OCI-LY7 (cell line): ENCODE measurements at regions not wholly inside any gene's neighbourhood (a gene's known extent, or its start where the extent isn't known, plus 50 kb on each side); places are given as distances from the start of the nearest gene placed in this dataset.

ENCODE experiments used
- BruUV-seq: library from RNA; stranded (reverse); fragments of 400-500 nt; replicated peaks from 2 replicates; lab custom pipeline; 2021; lab: Mats Ljungman, UMichigan
- CTCF ChIA-PET: fragments of 300-600 bp; sonication (Branson Sonifier 250); formaldehyde crosslinking; loops from one replicate; lab custom pipeline; 2022; ENCODE audit warnings: antibody characterized with exemption; ENCODE audit not compliant: unreplicated experiment; lab: Charles Lee
- POLR2A ChIA-PET: fragments of 300-600 bp; sonication (Branson Sonifier 250); formaldehyde crosslinking; loops from one replicate; lab custom pipeline; 2022; ENCODE audit warnings: antibody characterized with exemption; lab: Charles Lee
- DNase-seq: peaks from one replicate; pipeline ENCODE4 v3.0.0-alpha.2; 2015; ENCODE audit warnings: low spot score
- H2AFZ ChIP-seq: fragments of 200-600 bp; sonication (generic), shearing (Covaris generic); 2 replicates; pipeline ENCODE4 v1.6.1; 2014; ENCODE audit warnings: mild to moderate bottlenecking, antibody characterized with exemption, low read length, moderate library complexity
- H3K27ac ChIP-seq: fragments of 200-600 bp; sonication (generic); 2 replicates; pipeline ENCODE4 v1.5.1; 2014; ENCODE audit warnings: mixed run types, low read depth, mild to moderate bottlenecking, moderate library complexity, low read length, inconsistent platforms; ENCODE audit not compliant: poor library complexity, severe bottlenecking
- H3K36me3 ChIP-seq: fragments of 200-600 bp; sonication (generic); 2 replicates; pipeline ENCODE4 v1.6.1; 2014; ENCODE audit warnings: mild to moderate bottlenecking, antibody characterized with exemption, low read length, moderate library complexity, mixed read lengths; ENCODE audit not compliant: insufficient read depth
- H3K4me1 ChIP-seq: fragments of 200-600 bp; sonication (generic); 2 replicates; pipeline ENCODE4 v1.5.1; 2014; ENCODE audit warnings: mild to moderate bottlenecking, low read length; ENCODE audit not compliant: insufficient read depth, poor library complexity, severe bottlenecking
- H3K4me2 ChIP-seq: fragments of 200-600 bp; sonication (generic); 2 replicates; pipeline ENCODE4 v1.6.1; 2014; ENCODE audit warnings: mild to moderate bottlenecking, low read length
- H3K4me3 ChIP-seq: fragments of 200-600 bp; sonication (generic); 2 replicates; pipeline ENCODE4 v1.5.1; 2014; ENCODE audit warnings: mild to moderate bottlenecking, low read depth, low read length; ENCODE audit not compliant: poor library complexity, severe bottlenecking
- H3K79me2 ChIP-seq: fragments of 200-600 bp; sonication (generic); 2 replicates; pipeline ENCODE4 v1.6.1; 2016; ENCODE audit warnings: low read depth, mild to moderate bottlenecking, low read length, moderate library complexity, mixed read lengths; ENCODE audit not compliant: insufficient read depth
- H3K9me2 ChIP-seq: fragments of 200-600 bp; sonication (generic); 2 replicates; pipeline ENCODE4 v1.6.1; 2016; ENCODE audit warnings: mild to moderate bottlenecking, low read length, mixed read lengths; ENCODE audit not compliant: insufficient read depth
- H3K9me3 ChIP-seq: fragments of 200-600 bp; sonication (generic); 2 replicates; pipeline ENCODE4 v1.6.1; 2014; ENCODE audit warnings: mild to moderate bottlenecking, mixed run types, low read length, mixed read lengths
- H4K20me1 ChIP-seq: fragments of 200-600 bp; sonication (generic); 2 replicates; pipeline ENCODE4 v1.6.1; 2014; ENCODE audit warnings: mild to moderate bottlenecking, antibody characterized with exemption, low read length, moderate library complexity, mixed read lengths; ENCODE audit not compliant: insufficient read depth
- CTCF ChIP-seq: fragments of 200-600 bp; sonication (generic); conservative IDR thresholded peaks from 2 replicates; pipeline ENCODE4 v1.5.1; 2014; ENCODE audit warnings: mild to moderate bottlenecking, antibody characterized with exemption, low read length, moderate library complexity, mixed read lengths
- EZH2phosphoT487 ChIP-seq: fragments of 200-600 bp; sonication (generic); IDR thresholded peaks from 2 replicates; pipeline ENCODE4 v1.6.1; 2018; ENCODE audit warnings: low read depth, borderline replicate concordance, mild to moderate bottlenecking, mixed run types, antibody characterized with exemption, low read length, moderate library complexity, mixed read lengths
- intact Hi-C: fragments of 100-400 bp; cut with micrococcal nuclease; formaldehyde crosslinking; loops from one replicate; pipeline ENCODE4 v1.10.0; 2022; ENCODE audit not compliant: unreplicated experiment

- ChIA-PET CTCF (no interaction called here), POLR2A (no interaction called here)
- DNase-seq = no peak
- peaks cover 5% of the 10 kb centered on the region for H3K4me1 ChIP-seq
- no TSS peak for BruUV-seq
- no peaks in the 10 kb centered on the region for H3K36me3 ChIP-seq
- no peaks in the 10 kb centered on the region for H3K9me2 ChIP-seq
- H3K27ac ChIP-seq = no peak overlapping the region
- TF ChIP-seq CTCF (no peak), EZH2phosphoT487 (no peak)
- H3K79me2 ChIP-seq = no peaks in the 10 kb centered on the region
- intact Hi-C loops = no loop called here
- H4K20me1 ChIP-seq = no peaks in the 10 kb centered on the region
- H2AFZ ChIP-seq = no peak overlapping the region
- no peak overlapping the region for H3K4me3 ChIP-seq
- no peaks in the 10 kb centered on the region for H3K9me3 ChIP-seq
- no peak overlapping the region for H3K4me2 ChIP-seq
Observed at GRCh38 chr19:28350037-28350436, 862.9 kb downstream of the UQCRFS1 start.

- H4K20me1 ChIP-seq = no peaks in the 10 kb centered on the region
- H3K4me3 ChIP-seq = no peak overlapping the region
- H3K27ac ChIP-seq = no peak overlapping the region
- H3K4me1 ChIP-seq = peaks cover 5% of the 10 kb centered on the region
- H3K9me2 ChIP-seq = no peaks in the 10 kb centered on the region
- POLR2A ChIA-PET = no interaction called here
- no peaks in the 10 kb centered on the region for H3K9me3 ChIP-seq
- intact Hi-C loops = no loop called here
- no peaks in the 10 kb centered on the region for H3K79me2 ChIP-seq
- CTCF ChIA-PET = no interaction called here
- no peak overlapping the region for H2AFZ ChIP-seq
- BruUV-seq = no TSS peak
- no peak overlapping the region for H3K4me2 ChIP-seq
- TF ChIP-seq EZH2phosphoT487 (no peak), CTCF (no peak)
- H3K36me3 ChIP-seq = no peaks in the 10 kb centered on the region
- peak; percentile 13 for DNase-seq
Observed at GRCh38 chr19:28349604-28350003, 863.3 kb downstream of the UQCRFS1 start.

GRCh38 chr19:28345811-28346210, 867.1 kb downstream of the UQCRFS1 start:
- H3K9me2 ChIP-seq = no peaks in the 10 kb centered on the region
- no peaks in the 10 kb centered on the region for H3K9me3 ChIP-seq
- no peak for TF ChIP-seq EZH2phosphoT487
- TF ChIP-seq CTCF = no peak
- no peaks in the 10 kb centered on the region for H3K36me3 ChIP-seq
- no peak for DNase-seq
- no peak overlapping the region for H3K27ac ChIP-seq
- no peak overlapping the region for H3K4me3 ChIP-seq
- H4K20me1 ChIP-seq = no peaks in the 10 kb centered on the region
- H3K4me2 ChIP-seq = no peak overlapping the region
- peaks cover 5% of the 10 kb centered on the region for H3K4me1 ChIP-seq
- H3K79me2 ChIP-seq = no peaks in the 10 kb centered on the region
- POLR2A ChIA-PET = no interaction called here
- no peak overlapping the region for H2AFZ ChIP-seq
- CTCF ChIA-PET = no interaction called here
- no TSS peak for BruUV-seq
- intact Hi-C loops = no loop called here
